Activated CD8-positive, alpha-beta memory T cell treated with anti-CD3 and anti-CD28 coated beads, Interleukin-2, amount 10 ng/mL, durations not matched to agents 7 days and 5 days (primary cell): ENCODE measurements at regions not wholly inside any gene's neighbourhood (a gene's known extent, or its start where the extent isn't known, plus 50 kb on each side); places are given as distances from the start of the nearest gene placed in this dataset.

Source experiments
- ATAC-seq: fragments of 150-1000 bp; cut with Tn5 transposase; one replicate; pipeline ENCODE4 v1.10.0; 2021; ENCODE audit warnings: moderate library complexity
- CTCF ChIA-PET: fragments of 350-600 bp; sonication (Branson Sonifier 250); formaldehyde crosslinking; loops from one replicate; lab custom pipeline; 2021; ENCODE audit warnings: antibody characterized with exemption; lab: Charles Lee
- DNase-seq: peaks from one replicate; pipeline ENCODE4 v3.0.0-alpha.2; 2020
- H3K27ac Mint-ChIP-seq: one replicate; pipeline ENCODE4 v1.8.0; 2021; ENCODE audit warnings: mild to moderate bottlenecking, mixed read lengths
- H3K27me3 Mint-ChIP-seq: one replicate; pipeline ENCODE4 v1.8.0; 2021; ENCODE audit warnings: mixed read lengths
- H3K36me3 Mint-ChIP-seq: one replicate; pipeline ENCODE4 v1.8.0; 2021; ENCODE audit warnings: mild to moderate bottlenecking, mixed read lengths
- H3K4me1 Mint-ChIP-seq: one replicate; pipeline ENCODE4 v1.8.0; 2021; ENCODE audit warnings: mixed read lengths
- H3K4me3 Mint-ChIP-seq: one replicate; pipeline ENCODE4 v1.8.0; 2021; ENCODE audit warnings: mild to moderate bottlenecking, moderate library complexity, mixed read lengths
- H3K9me3 Mint-ChIP-seq: one replicate; pipeline ENCODE4 v1.8.0; 2022; ENCODE audit warnings: low read depth, mixed read lengths

DNA sequence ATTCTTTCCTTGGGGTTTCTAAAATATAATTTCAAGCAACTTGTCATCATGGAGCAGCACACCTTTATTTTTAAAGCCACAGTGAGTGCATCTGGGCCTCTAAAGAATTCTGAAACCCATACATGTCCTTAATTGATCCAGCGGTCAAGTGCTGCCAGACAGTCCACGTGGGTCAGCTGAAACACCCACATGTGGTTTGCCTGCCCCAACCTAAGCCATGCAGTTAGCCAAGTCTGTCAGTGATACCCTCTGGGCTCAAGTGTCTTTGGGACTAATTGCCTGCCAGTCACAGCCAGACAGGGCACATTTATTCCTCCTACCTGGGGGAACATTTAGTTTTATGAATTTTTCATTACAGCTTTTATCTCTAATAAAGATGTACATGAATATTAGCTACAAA lies 291.4 kb upstream of the SLC30A5 start:
- Mint-ChIP-seq H3K4me1 (no peaks in the 10 kb centered on the region), H3K36me3 (no peaks in the 10 kb centered on the region), H3K9me3 (peaks cover 5% of the 10 kb centered on the region), H3K27me3 (peaks cover 2% of the 10 kb centered on the region), H3K4me3 (no peak overlapping the region), H3K27ac (no peak overlapping the region)
- CTCF ChIA-PET: no interaction called here
- DNase-seq (no peak), ATAC-seq (no peak)

DNA sequence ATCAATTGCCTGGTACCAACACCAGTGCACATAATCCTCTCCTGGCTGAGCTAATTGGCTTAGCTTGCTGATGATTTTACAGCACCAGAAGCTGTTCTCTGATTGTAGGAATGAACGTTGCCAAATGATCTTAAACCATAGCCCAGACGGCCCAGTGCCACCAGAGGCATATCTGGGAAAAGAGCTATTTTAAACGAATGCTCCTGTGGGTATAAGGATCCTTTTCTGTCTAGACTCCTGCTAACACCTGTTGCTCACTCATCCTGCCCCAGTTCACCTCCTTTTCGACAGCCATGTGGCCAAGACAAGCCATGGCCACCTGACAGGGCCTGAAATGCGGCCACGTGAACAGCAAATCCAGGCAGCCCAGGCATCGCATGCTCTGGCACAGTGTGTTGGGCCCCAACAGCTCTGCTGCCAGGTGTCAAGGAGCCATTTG lies 289.9 kb upstream of the SLC30A5 start:
- no peak overlapping the region for H3K27ac Mint-ChIP-seq
- DNase-seq (no peak), ATAC-seq (no peak)
- H3K4me1 Mint-ChIP-seq: no peaks in the 10 kb centered on the region
- CTCF ChIA-PET: no interaction called here
- peaks cover 5% of the 10 kb centered on the region for H3K9me3 Mint-ChIP-seq
- H3K4me3 Mint-ChIP-seq: no peak overlapping the region
- peaks cover 2% of the 10 kb centered on the region for H3K27me3 Mint-ChIP-seq
- H3K36me3 Mint-ChIP-seq: no peaks in the 10 kb centered on the region

DNA sequence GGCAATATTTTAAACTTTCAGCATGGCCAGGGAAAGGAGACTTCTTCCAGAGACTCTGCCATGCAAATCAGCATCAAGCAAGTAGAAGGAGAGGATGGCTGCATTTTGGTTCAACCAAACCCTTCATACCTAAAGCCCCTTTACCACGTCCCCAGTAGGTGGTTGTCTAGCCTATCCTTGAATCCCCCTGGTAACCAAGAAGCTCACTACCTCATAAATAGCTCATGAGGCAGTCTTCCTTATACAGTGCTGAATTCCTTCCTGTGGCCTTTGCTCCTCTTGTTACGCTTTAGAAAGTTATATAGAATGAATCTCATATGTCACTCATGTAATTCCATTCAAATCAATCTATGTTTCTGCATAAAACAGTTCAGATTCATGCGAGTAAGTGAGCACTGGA lies 289.5 kb upstream of the SLC30A5 start:
- no peaks in the 10 kb centered on the region for H3K36me3 Mint-ChIP-seq
- CTCF ChIA-PET: no interaction called here
- peaks cover 5% of the 10 kb centered on the region for H3K9me3 Mint-ChIP-seq
- H3K4me1 Mint-ChIP-seq: no peaks in the 10 kb centered on the region
- H3K27me3 Mint-ChIP-seq: peaks cover 2% of the 10 kb centered on the region
- DNase-seq (no peak), ATAC-seq (no peak)
- H3K4me3 Mint-ChIP-seq: no peak overlapping the region
- H3K27ac Mint-ChIP-seq: no peak overlapping the region

DNA sequence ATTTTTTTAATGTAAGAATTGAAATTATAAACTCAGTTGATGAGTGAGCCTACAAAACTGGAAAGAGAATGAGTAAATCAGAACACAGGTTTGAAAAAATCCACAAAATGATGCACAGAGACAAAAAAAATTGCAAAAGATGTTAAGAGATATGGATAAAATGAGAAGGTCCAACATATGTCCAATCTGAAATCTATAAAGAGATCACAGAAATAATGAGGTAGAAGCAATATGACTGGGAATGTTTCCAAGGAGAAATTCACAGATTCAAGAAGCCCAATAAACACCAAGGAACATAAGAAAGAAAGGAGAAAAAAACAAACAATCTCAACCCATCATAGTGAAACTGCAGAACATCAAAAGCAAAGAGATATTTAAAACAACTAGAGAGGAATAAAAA lies 288.4 kb upstream of the SLC30A5 start:
- H3K27me3 Mint-ChIP-seq: peaks cover 2% of the 10 kb centered on the region
- H3K4me3 Mint-ChIP-seq: no peak overlapping the region
- peaks cover 5% of the 10 kb centered on the region for H3K9me3 Mint-ChIP-seq
- no peak for DNase-seq
- H3K4me1 Mint-ChIP-seq: no peaks in the 10 kb centered on the region
- ATAC-seq: no peak
- CTCF ChIA-PET: no interaction called here
- H3K36me3 Mint-ChIP-seq: no peaks in the 10 kb centered on the region
- H3K27ac Mint-ChIP-seq: no peak overlapping the region

DNA sequence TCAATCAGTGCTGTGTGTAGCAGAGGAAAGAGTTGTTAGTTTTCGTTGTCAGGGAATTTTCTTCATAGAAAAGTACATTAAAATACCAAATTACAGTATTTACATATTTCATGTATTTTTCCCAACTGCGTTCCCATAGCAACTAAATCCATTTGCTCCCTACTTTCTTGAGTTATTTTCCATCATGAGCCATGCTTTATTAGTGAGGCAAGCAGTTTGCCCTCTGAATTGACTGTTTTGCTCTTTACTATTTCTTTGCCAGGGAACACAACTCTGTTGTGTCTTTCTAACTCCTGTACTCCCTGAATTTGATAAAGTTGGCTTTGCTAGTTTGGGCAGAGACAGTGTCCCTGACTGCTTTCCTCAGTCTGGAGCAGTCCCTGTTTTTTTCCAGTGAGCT lies 276.2 kb upstream of the SLC30A5 start:
- H3K27ac Mint-ChIP-seq: no peak overlapping the region
- CTCF ChIA-PET: no interaction called here
- H3K9me3 Mint-ChIP-seq: no peaks in the 10 kb centered on the region
- DNase-seq: no peak
- no peak overlapping the region for H3K4me3 Mint-ChIP-seq
- no peaks in the 10 kb centered on the region for H3K4me1 Mint-ChIP-seq
- ATAC-seq: no peak
- H3K27me3 Mint-ChIP-seq: peaks cover 5% of the 10 kb centered on the region
- H3K36me3 Mint-ChIP-seq: no peaks in the 10 kb centered on the region

DNA sequence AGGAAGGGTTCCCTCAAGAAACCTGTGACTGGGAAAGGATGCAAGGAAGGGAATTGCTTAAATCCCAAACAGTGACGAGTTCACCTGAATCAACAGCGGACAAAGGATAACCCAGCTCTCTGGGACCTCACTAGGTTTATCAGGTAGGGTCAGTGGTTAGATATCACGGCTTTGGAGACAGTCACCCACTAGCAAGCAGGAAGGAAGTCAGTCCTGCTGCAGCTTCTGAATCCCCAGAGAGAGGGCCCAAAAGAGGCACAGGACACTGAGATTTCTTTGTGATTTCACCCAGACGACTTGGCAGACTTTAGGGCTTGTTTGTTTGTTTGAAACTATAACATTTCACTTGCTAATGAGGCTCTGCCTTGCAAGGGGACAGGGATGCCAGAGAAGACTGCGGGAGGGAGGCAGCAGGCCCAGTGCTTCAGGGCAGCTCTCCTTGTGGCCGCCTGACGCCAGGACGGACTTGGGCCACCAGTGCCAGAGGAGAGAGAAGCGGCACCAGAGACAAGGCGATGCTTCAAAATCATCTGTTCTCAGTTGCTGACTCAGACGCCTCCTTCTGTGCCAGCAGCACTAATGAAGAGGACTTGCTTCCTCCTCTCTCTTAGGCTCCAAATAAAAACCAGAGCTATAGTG lies 275.6 kb upstream of the SLC30A5 start:
- ATAC-seq: no peak
- Mint-ChIP-seq H3K4me1 (no peaks in the 10 kb centered on the region), H3K27ac (no peak overlapping the region), H3K36me3 (no peaks in the 10 kb centered on the region), H3K9me3 (no peaks in the 10 kb centered on the region), H3K27me3 (peaks cover 6% of the 10 kb centered on the region), H3K4me3 (no peak overlapping the region)
- no peak for DNase-seq
- CTCF ChIA-PET: no interaction called here

DNA sequence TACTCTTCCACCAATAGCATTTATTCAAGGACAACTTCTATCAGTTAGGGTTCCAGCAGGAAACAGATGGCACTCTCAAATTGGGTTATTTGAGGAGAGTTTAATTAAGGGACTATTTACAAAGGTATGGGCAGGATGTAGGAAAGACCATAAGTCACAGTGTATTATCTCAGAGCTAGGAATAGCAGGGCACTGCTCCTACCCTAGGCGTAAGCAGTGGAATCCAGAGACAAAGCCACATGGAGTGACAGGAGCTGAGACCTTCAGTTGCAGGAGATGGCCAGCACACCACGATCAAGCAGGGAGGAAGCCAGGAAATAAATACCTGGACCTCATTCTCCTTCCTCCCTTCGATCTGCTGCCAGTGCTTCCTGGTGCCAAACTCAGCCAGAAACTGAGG lies 274.9 kb upstream of the SLC30A5 start:
- ATAC-seq (no peak), DNase-seq (no peak)
- no peaks in the 10 kb centered on the region for H3K4me1 Mint-ChIP-seq
- H3K27ac Mint-ChIP-seq: no peak overlapping the region
- peaks cover 12% of the 10 kb centered on the region for H3K27me3 Mint-ChIP-seq
- no peaks in the 10 kb centered on the region for H3K9me3 Mint-ChIP-seq
- H3K4me3 Mint-ChIP-seq: no peak overlapping the region
- H3K36me3 Mint-ChIP-seq: no peaks in the 10 kb centered on the region
- CTCF ChIA-PET: no interaction called here

DNA sequence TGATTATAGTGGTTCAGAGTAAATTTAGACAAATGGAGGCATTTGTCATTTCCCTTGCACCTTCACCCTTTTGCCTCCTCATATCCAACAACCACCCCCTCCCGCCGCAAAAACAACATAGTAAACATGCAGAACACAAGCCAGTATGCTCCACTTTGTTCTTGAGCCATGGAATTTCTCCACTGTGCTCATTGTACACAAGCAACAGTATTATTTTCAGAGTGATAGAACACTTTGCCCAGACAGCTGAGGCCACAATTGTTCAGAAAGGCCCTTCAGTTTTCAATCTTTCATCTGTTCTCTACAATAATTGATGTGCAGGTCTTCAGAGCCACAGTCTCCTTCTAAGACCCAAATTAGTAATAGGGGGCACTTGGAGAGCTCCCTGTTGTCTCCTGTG lies 272.8 kb upstream of the SLC30A5 start:
- no peak overlapping the region for H3K4me3 Mint-ChIP-seq
- no peak overlapping the region for H3K27ac Mint-ChIP-seq
- CTCF ChIA-PET: no interaction called here
- H3K4me1 Mint-ChIP-seq: no peaks in the 10 kb centered on the region
- no peaks in the 10 kb centered on the region for H3K9me3 Mint-ChIP-seq
- ATAC-seq (no peak), DNase-seq (no peak)
- H3K27me3 Mint-ChIP-seq: peaks cover 9% of the 10 kb centered on the region
- no peaks in the 10 kb centered on the region for H3K36me3 Mint-ChIP-seq

DNA sequence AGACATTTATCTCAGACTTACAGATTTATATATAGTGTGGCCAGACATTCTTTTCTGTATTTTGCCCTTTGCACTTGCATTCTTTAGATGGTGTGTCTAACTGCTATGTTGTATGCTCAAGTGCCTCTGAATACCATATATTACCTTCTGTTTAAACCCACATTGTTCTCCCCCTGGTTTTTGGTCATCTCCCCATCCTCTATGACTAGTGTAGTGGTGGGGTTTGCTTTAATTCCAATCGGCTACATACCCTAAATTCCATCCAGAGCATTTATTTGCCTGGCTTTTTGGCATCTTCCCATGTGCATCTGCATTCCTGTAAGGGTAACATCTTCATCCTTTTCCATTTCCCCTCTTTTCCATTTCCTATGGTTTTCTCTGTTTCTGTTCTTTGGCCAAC lies 271.0 kb upstream of the SLC30A5 start:
- CTCF ChIA-PET: no interaction called here

DNA sequence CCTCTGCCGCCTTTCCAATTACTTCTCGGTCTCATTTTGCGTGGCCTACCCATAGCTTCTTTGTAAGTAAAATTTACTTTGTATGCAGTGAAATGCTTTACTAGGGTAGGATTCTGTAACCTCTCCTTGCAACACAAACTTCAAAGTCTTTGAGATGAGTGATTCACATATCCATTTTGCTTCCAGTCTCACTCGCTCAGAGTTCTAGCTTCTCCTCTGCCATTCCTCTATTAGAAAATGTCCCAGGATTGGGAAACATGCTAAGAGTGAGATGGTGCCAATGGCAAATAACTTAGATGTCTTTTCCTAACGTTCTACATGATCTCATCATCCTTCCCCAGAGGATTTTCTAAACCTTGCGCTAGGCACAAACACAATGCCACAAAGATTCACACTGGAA lies 270.5 kb upstream of the SLC30A5 start:
- no peaks in the 10 kb centered on the region for H3K4me1 Mint-ChIP-seq
- H3K4me3 Mint-ChIP-seq: no peak overlapping the region
- H3K27me3 Mint-ChIP-seq: peaks cover 15% of the 10 kb centered on the region
- no peak for DNase-seq
- no peak overlapping the region for H3K27ac Mint-ChIP-seq
- H3K9me3 Mint-ChIP-seq: no peaks in the 10 kb centered on the region
- CTCF ChIA-PET: no interaction called here
- no peak for ATAC-seq
- H3K36me3 Mint-ChIP-seq: no peaks in the 10 kb centered on the region

More for the DNA sequence above, 271.0 kb upstream of the SLC30A5 start:
- Mint-ChIP-seq H3K36me3 (no peaks in the 10 kb centered on the region), H3K27me3 (peaks cover 13% of the 10 kb centered on the region), H3K4me3 (no peak overlapping the region), H3K9me3 (no peaks in the 10 kb centered on the region), H3K4me1 (no peaks in the 10 kb centered on the region), H3K27ac (no peak overlapping the region)
- ATAC-seq (no peak), DNase-seq (no peak)

DNA sequence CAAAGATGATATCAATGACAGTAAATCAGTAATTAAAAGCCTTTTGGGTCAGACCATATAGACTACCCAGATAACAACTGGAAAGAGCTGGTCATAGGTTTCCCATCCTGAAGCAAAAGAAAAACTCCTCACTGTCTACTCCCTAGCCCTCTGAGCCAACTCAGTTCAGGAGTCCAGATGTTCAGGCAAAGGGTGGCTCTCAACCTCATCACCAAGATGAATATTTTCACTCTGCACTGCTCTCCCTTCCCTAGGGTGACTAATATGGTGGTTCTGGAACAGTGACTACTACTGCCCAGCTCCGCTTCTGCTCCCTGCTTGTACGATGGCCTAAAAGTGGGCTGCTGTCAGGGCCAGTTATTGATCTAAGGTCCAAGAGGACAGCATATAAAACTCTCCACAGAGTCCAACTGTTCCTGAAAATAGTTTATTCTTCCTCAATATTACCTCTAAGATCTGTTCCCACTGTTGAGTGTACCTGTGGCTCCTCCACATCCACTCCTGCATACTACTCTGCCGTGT lies 263.4 kb upstream of the SLC30A5 start:
- no peak overlapping the region for H3K4me3 Mint-ChIP-seq
- DNase-seq (no peak), ATAC-seq (no peak)
- CTCF ChIA-PET: no interaction called here
- no peaks in the 10 kb centered on the region for H3K9me3 Mint-ChIP-seq
- no peaks in the 10 kb centered on the region for H3K4me1 Mint-ChIP-seq
- no peaks in the 10 kb centered on the region for H3K36me3 Mint-ChIP-seq
- H3K27ac Mint-ChIP-seq: no peak overlapping the region
- H3K27me3 Mint-ChIP-seq: peaks cover 7% of the 10 kb centered on the region

DNA sequence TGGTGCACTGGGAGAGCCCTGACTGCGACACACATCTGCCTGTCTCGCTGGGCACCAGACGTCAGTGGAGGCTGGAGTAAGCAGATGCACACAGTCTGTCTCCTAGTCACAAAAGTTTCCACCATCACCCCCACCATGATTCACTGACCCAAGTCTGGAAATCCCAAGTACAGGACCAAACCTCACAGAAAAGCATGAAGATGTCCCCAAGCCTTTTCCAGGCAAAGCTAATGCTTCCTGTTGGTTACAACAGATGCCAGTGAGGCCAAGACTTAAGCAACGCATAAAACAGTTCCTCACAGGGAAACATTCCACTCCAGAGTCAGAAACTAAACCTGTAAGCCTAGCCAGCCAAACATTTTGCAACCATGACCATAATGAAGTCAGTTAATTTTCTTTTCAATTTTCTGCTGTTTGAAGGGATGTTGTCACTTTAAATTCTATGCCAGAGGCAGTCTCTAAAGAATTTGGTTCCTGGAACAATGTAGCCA lies 259.3 kb upstream of the SLC30A5 start:
- no peak overlapping the region for H3K4me3 Mint-ChIP-seq
- H3K27me3 Mint-ChIP-seq: no peaks in the 10 kb centered on the region
- no peaks in the 10 kb centered on the region for H3K36me3 Mint-ChIP-seq
- ATAC-seq (no peak), DNase-seq (no peak)
- CTCF ChIA-PET: no interaction called here
- H3K9me3 Mint-ChIP-seq: no peaks in the 10 kb centered on the region
- H3K4me1 Mint-ChIP-seq: no peaks in the 10 kb centered on the region
- H3K27ac Mint-ChIP-seq: no peak overlapping the region

DNA sequence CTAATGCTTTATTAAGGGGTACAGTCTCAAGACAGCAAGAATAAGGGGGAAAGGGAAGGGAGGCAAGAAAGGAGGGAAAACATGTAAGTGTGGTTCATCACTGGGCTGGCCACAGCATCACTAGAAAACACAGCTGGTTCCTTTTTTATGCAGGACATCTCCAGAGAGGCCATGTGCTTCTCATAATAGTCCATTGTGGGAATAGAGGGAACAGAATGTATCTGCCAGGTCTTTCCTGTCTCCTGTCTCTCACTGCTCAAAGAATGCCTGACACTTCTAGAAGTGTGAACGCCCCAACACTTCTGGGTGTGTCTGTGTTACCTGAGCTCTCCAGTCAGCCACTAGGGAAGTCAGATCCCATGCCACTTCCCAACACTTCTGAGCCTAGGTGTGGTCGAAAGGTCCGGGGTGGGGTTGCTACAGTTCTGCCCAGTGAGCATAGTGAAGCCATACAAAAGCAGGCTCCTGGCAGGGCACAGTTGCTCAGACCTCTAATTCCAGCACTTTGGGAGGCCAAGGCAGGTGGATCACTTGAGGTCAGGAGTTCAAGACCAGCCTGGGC lies 255.6 kb upstream of the SLC30A5 start:
- DNase-seq: no peak
- CTCF ChIA-PET: no interaction called here

DNA sequence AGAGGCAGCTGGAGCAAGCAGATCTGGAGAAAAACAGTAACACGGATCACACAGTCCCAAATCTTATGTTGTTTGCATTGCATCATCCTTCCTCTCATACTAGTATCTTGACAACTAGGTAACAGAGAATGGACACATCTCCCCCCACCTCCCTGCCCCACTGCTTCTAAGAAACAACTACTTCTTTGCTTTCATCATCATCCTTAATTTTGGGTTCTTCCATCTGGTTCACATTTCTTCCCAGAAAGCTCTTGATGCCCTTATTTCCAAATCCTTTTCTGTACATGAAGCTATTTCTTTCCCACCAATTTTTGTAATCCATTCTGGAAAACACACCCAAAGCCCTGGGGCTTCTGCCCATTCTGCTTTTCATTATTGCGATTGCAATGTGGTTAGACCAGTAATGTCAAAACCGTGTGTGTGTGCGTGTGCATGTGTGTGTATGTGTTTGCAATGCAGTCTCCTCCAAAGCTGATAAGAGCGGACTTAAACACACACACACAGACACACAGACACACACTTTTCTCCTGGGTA lies 254.7 kb upstream of the SLC30A5 start:
- Mint-ChIP-seq H3K36me3 (no peaks in the 10 kb centered on the region), H3K27ac (no peak overlapping the region), H3K9me3 (no peaks in the 10 kb centered on the region), H3K27me3 (no peaks in the 10 kb centered on the region), H3K4me3 (no peak overlapping the region), H3K4me1 (no peaks in the 10 kb centered on the region)
- CTCF ChIA-PET: no interaction called here
- DNase-seq: no peak
- no peak for ATAC-seq

More for the DNA sequence above, 255.6 kb upstream of the SLC30A5 start:
- no peak for ATAC-seq
- no peaks in the 10 kb centered on the region for H3K9me3 Mint-ChIP-seq
- no peaks in the 10 kb centered on the region for H3K4me1 Mint-ChIP-seq
- H3K27ac Mint-ChIP-seq: no peak overlapping the region
- H3K27me3 Mint-ChIP-seq: no peaks in the 10 kb centered on the region
- H3K36me3 Mint-ChIP-seq: no peaks in the 10 kb centered on the region
- no peak overlapping the region for H3K4me3 Mint-ChIP-seq
